HCT116 (cell line): ENCODE measurements at regions not wholly inside any gene's neighbourhood (a gene's known extent, or its start where the extent isn't known, plus 50 kb on each side); places are given as distances from the start of the nearest gene placed in this dataset.

Experiments used
- EZH2phosphoT487 ChIP-seq: fragments of 200-600 bp; IDR thresholded peaks from 2 replicates; pipeline ENCODE4 v1.6.1; 2018; ENCODE audit warnings: antibody characterized with exemption, borderline replicate concordance
- JUND ChIP-seq: IDR thresholded peaks from 2 replicates; pipeline ENCODE4 v1.6.1; 2012
- MAX ChIP-seq: IDR thresholded peaks from 2 replicates; pipeline ENCODE4 v1.6.1; 2012
- POLR2A ChIP-seq: IDR thresholded peaks from 2 replicates; pipeline ENCODE4 v1.7.0; 2011; ENCODE audit warnings: borderline replicate concordance; ENCODE audit not compliant: insufficient read depth, insufficient read length; ENCODE audit errors: extremely low read depth
- POLR2AphosphoS5 ChIP-seq: IDR thresholded peaks from 2 replicates; pipeline ENCODE4 v1.6.1; 2011; ENCODE audit warnings: mild to moderate bottlenecking, low read depth, low read length, moderate library complexity
- REST ChIP-seq: IDR thresholded peaks from 2 replicates; pipeline ENCODE4 v1.6.1; 2012; ENCODE audit warnings: low read depth
- SRF ChIP-seq: IDR thresholded peaks from 2 replicates; pipeline ENCODE4 v1.6.1; 2012; ENCODE audit warnings: low read depth
- ZNF274 ChIP-seq: fragments of 200-500 bp; sonication (Bioruptor generic); IDR thresholded peaks from 2 replicates; pipeline ENCODE4 v1.6.1; 2014; ENCODE audit warnings: mild to moderate bottlenecking, low read depth, low read length, inconsistent platforms
- TF ChIP-seq, protein P1 (sequence below), 3 experiments: fragments of 200-600 bp in 1 of 3; sonication (generic) in 1 of 3; IDR thresholded peaks in 2 of 3; conservative IDR thresholded peaks in 1 of 3; 2 replicates each; pipeline ENCODE4 v1.5.1; 2012 to 2017; ENCODE audit warnings: low read depth in 2 of 3, low read length in 2 of 3, antibody characterized with exemption in 1 of 3, borderline replicate concordance in 1 of 3, control low read depth in 1 of 3, mild to moderate bottlenecking in 1 of 3, mixed read lengths in 1 of 3, mixed run types in 1 of 3, moderate library complexity in 1 of 3; ENCODE audit not compliant: insufficient read depth in 1 of 3
- TF ChIP-seq, protein P2 (sequence below): IDR thresholded peaks from 2 replicates; pipeline ENCODE4 v1.6.1; 2012

GRCh38 chr14:66405158-66405557 lies 81.0 kb upstream of the CCDC196 start:
- TF ChIP-seq, protein P1, sequence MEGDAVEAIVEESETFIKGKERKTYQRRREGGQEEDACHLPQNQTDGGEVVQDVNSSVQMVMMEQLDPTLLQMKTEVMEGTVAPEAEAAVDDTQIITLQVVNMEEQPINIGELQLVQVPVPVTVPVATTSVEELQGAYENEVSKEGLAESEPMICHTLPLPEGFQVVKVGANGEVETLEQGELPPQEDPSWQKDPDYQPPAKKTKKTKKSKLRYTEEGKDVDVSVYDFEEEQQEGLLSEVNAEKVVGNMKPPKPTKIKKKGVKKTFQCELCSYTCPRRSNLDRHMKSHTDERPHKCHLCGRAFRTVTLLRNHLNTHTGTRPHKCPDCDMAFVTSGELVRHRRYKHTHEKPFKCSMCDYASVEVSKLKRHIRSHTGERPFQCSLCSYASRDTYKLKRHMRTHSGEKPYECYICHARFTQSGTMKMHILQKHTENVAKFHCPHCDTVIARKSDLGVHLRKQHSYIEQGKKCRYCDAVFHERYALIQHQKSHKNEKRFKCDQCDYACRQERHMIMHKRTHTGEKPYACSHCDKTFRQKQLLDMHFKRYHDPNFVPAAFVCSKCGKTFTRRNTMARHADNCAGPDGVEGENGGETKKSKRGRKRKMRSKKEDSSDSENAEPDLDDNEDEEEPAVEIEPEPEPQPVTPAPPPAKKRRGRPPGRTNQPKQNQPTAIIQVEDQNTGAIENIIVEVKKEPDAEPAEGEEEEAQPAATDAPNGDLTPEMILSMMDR (IDR thresholded peaks at IDR 0.05 in 2 of 3, conservative IDR thresholded peaks at IDR 0.05 in 1 of 3; ENCODE audit: borderline replicate concordance in 1 of 3, insufficient read depth in 1 of 3, low read depth in 2 of 3, low read length in 2 of 3): no peak
- no peak for TF ChIP-seq JUND
- no peak for TF ChIP-seq POLR2A
- TF ChIP-seq MAX: no peak
- TF ChIP-seq, protein P2, sequence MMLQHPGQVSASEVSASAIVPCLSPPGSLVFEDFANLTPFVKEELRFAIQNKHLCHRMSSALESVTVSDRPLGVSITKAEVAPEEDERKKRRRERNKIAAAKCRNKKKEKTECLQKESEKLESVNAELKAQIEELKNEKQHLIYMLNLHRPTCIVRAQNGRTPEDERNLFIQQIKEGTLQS: no peak
- TF ChIP-seq POLR2AphosphoS5: no peak
- no peak for TF ChIP-seq EZH2phosphoT487
- no peak for TF ChIP-seq REST
- no peak for TF ChIP-seq ZNF274
- TF ChIP-seq SRF: no peak
